Activated T-cell treated with anti-CD3 and anti-CD28 coated beads, Interleukin-2, amount 50 U/mL, for 24 hours (primary cell): ENCODE measurements at regions not wholly inside any gene's neighbourhood (a gene's known extent, or its start where the extent isn't known, plus 50 kb on each side); places are given as distances from the start of the nearest gene placed in this dataset.

ENCODE experiments used
- DNase-seq: peaks from one replicate; pipeline ENCODE4 v3.0.0-alpha.2; 2020
- H3K27ac Mint-ChIP-seq: 2 replicates; pipeline ENCODE4 v1.8.0; 2020; ENCODE audit warnings: mild to moderate bottlenecking, mixed read lengths
- H3K27me3 Mint-ChIP-seq: 2 replicates; pipeline ENCODE4 v1.8.0; 2020; ENCODE audit warnings: mixed read lengths
- H3K36me3 Mint-ChIP-seq: 2 replicates; pipeline ENCODE4 v1.8.0; 2020; ENCODE audit warnings: low read depth, mixed read lengths
- H3K4me1 Mint-ChIP-seq: 2 replicates; pipeline ENCODE4 v1.8.0; 2020; ENCODE audit warnings: low read depth, mixed read lengths
- H3K4me3 Mint-ChIP-seq: 2 replicates; pipeline ENCODE4 v1.8.0; 2020; ENCODE audit warnings: mild to moderate bottlenecking, moderate library complexity, mixed read lengths
- H3K9me3 Mint-ChIP-seq: 2 replicates; pipeline ENCODE4 v1.8.0; 2020; ENCODE audit warnings: mixed read lengths

DNA sequence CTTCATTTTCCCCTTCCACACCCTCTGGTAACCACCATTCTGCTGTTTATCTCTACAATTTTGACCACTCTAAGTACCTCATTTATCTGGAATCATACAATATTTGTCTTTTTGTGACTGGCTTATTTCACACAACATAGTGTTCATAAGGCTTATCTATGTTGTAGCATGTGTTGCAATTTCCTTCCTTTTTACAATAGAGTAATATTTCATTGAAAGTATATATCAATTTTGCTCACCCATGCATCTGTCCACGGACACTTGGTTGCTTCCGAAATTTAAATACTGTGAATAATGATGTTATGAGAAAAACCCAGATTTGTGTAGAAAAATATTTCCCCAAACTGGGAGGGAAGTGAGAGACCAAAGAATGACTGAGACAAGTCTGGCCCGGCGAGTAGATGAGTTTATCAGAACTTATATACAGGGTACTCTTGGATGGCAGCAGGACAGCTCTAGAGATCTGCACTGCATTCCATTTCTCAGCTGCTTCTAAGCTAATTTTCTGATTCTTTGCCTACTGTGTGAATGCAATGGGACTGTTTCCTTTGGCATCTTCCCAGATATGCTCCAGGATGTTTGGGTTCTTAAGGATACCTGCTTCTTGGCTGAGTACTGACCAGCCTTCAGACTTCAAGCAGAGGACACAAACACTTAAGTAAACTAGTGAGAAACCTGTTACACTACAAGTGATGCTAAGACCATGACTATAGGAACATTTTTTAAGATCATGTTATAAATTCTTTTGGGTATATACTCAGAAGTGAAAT is 834.0 kb upstream of the PCDH9 start:
- Mint-ChIP-seq H3K4me3 (no peak overlapping the region), H3K27ac (no peak overlapping the region), H3K36me3 (no peaks in the 10 kb centered on the region), H3K9me3 (peaks cover 6% of the 10 kb centered on the region), H3K4me1 (no peaks in the 10 kb centered on the region), H3K27me3 (no peaks in the 10 kb centered on the region)
- DNase-seq, result no peak

- H3K9me3 Mint-ChIP-seq, result peaks cover 3% of the 10 kb centered on the region
- H3K27me3 Mint-ChIP-seq, result no peaks in the 10 kb centered on the region
- DNase-seq, result no peak
- H3K4me3 Mint-ChIP-seq, result no peak overlapping the region
- H3K4me1 Mint-ChIP-seq, result no peaks in the 10 kb centered on the region
- H3K36me3 Mint-ChIP-seq, result no peaks in the 10 kb centered on the region
- H3K27ac Mint-ChIP-seq, result no peak overlapping the region
Measured at GRCh38 chr13:68063181-68063580, 833.0 kb upstream of the PCDH9 start.

DNA sequence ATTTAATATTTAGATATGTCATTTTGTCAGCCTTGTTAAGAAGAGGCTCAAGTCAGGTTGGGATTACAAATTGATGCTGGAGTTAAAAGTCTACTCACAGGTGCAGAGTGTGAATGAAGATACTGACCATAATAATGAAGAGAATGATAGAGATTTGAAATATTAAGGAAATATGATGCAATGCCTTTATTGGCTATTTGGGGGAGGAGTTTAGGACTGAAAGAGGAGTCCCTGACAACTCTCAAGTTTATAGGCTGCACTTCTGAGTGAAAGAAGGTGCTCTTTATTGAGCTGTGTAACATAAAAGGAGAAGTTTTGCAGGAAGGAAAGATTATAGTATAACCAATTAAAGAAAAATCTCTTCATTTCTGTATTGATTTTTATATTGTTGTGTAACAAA is 827.7 kb upstream of the PCDH9 start:
- H3K27me3 Mint-ChIP-seq, result no peaks in the 10 kb centered on the region
- no peak overlapping the region for H3K4me3 Mint-ChIP-seq
- H3K36me3 Mint-ChIP-seq, result no peaks in the 10 kb centered on the region
- no peak overlapping the region for H3K27ac Mint-ChIP-seq
- no peak for DNase-seq
- no peaks in the 10 kb centered on the region for H3K4me1 Mint-ChIP-seq
- H3K9me3 Mint-ChIP-seq, result peaks cover 5% of the 10 kb centered on the region

- Mint-ChIP-seq H3K36me3 (no peaks in the 10 kb centered on the region), H3K27ac (no peak overlapping the region), H3K27me3 (no peaks in the 10 kb centered on the region), H3K4me1 (no peaks in the 10 kb centered on the region), H3K4me3 (no peak overlapping the region), H3K9me3 (peaks cover 5% of the 10 kb centered on the region)
- no peak for DNase-seq
Measured at GRCh38 chr13:68056816-68057710, 826.9 kb upstream of the PCDH9 start.

DNA sequence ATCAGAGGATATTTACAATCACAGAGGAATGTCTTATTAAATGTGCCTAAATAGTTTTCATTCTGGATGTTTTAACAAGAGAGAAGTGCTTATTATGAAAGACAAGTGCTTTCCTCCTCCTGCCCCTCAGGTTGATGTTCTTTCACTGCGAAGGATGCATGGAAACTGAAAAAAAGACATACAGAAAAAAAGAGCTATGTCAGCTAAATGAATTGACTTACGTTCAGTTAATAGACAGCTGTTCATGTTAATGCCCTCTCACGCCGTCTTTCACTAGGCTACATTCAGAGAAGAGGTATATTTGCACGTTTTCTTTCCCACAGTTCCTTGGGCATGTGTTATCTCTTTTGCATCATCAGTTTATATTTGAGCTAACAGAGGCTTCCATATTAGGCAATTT is 821.8 kb upstream of the PCDH9 start:
- no peaks in the 10 kb centered on the region for H3K36me3 Mint-ChIP-seq
- no peak overlapping the region for H3K4me3 Mint-ChIP-seq
- H3K27me3 Mint-ChIP-seq, result no peaks in the 10 kb centered on the region
- no peaks in the 10 kb centered on the region for H3K4me1 Mint-ChIP-seq
- H3K9me3 Mint-ChIP-seq, result peaks cover 3% of the 10 kb centered on the region
- no peak overlapping the region for H3K27ac Mint-ChIP-seq
- no peak for DNase-seq

DNA sequence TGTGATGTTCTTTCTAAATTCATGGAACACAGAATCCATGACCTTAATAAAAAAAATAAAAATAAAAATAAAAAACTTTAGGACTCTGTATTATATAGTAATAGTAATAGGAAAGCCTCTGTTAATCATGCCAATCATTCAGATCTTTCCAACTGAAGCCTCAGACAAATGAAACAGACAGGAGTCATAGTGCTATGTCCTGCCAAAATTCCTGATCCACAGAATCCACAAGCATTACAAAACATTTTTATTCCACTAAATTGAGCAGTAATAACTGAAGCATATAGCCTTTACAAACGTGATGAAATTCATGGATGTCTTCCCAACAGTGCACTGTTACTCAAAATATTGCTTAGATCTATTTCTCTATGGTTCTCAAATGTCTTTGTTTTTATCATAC is 820.6 kb upstream of the PCDH9 start:
- DNase-seq, result no peak
- Mint-ChIP-seq H3K36me3 (no peaks in the 10 kb centered on the region), H3K27ac (no peak overlapping the region), H3K27me3 (no peaks in the 10 kb centered on the region), H3K9me3 (peaks cover 7% of the 10 kb centered on the region), H3K4me1 (no peaks in the 10 kb centered on the region), H3K4me3 (no peak overlapping the region)

- H3K36me3 Mint-ChIP-seq, result no peaks in the 10 kb centered on the region
- H3K27ac Mint-ChIP-seq, result no peak overlapping the region
- peaks cover 12% of the 10 kb centered on the region for H3K9me3 Mint-ChIP-seq
- H3K4me3 Mint-ChIP-seq, result no peak overlapping the region
- H3K4me1 Mint-ChIP-seq, result no peaks in the 10 kb centered on the region
- no peaks in the 10 kb centered on the region for H3K27me3 Mint-ChIP-seq
- DNase-seq, result no peak
Measured at GRCh38 chr13:68048802-68049359, 818.7 kb upstream of the PCDH9 start.

DNA sequence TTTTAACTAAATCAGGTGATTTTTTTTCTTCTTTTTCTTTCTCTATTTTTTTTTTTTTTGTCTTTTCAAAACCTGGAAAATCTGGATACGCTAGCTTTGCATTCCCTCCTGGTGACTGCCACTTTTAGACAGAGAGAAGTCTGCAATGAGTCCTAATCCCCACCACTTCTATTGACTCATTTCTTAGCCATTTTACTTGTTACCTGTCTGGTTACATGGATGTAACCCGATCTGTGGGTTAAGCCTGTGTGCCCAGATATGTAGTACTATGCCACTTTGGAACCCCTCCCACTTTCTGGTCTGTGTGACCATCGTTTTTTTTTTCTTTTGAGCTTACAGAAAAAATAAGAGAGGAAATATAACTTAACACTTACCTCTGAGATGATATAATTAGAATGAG is 817.8 kb upstream of the PCDH9 start:
- no peaks in the 10 kb centered on the region for H3K4me1 Mint-ChIP-seq
- DNase-seq, result no peak
- H3K9me3 Mint-ChIP-seq, result peaks cover 14% of the 10 kb centered on the region
- H3K27ac Mint-ChIP-seq, result no peak overlapping the region
- no peaks in the 10 kb centered on the region for H3K27me3 Mint-ChIP-seq
- no peak overlapping the region for H3K4me3 Mint-ChIP-seq
- no peaks in the 10 kb centered on the region for H3K36me3 Mint-ChIP-seq

DNA sequence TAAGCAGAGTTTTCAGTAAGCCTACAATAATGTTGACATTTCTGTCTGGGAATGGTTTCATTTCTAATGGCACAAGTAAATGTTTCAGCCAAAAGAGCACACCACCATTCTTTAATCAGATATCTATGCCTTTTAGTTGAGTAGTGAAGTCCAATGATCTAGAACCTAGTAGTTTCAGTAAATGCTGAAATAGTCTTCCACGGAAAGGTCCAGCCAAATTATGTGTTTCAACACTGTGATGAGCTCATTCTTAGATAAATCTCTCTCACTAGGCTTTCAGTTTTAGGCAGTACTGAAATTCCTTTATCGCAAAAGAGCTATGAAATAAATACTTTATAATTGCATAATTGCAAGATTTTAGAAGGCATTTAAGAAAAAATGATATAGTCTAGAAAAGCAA is 816.8 kb upstream of the PCDH9 start:
- H3K36me3 Mint-ChIP-seq, result no peaks in the 10 kb centered on the region
- no peak for DNase-seq
- no peak overlapping the region for H3K4me3 Mint-ChIP-seq
- no peak overlapping the region for H3K27ac Mint-ChIP-seq
- peaks cover 18% of the 10 kb centered on the region for H3K9me3 Mint-ChIP-seq
- H3K27me3 Mint-ChIP-seq, result no peaks in the 10 kb centered on the region
- H3K4me1 Mint-ChIP-seq, result no peaks in the 10 kb centered on the region

- DNase-seq, result no peak
- Mint-ChIP-seq H3K27me3 (no peaks in the 10 kb centered on the region), H3K27ac (no peak overlapping the region), H3K9me3 (peaks cover 10% of the 10 kb centered on the region), H3K36me3 (no peaks in the 10 kb centered on the region), H3K4me1 (no peaks in the 10 kb centered on the region), H3K4me3 (no peak overlapping the region)
Measured at GRCh38 chr13:68030152-68030809, 800.1 kb upstream of the PCDH9 start.

DNA sequence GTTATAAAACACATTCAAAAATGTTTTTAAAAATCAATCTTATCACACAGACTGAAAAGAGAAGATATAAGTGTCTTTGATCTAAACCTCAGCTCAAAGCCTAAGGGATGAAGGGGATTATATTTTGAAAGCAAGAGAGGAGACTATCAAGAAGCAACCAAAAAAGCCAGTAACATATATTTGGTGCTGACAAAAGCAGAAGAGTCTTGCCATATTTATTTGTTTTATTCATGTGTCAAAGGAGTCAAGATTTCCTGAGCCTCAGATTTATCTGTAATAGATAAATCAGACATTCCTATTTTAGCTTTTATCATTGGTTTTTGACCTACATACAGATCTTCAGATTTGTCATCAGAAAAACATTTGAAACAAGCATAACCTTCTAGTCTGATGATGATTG is 798.6 kb upstream of the PCDH9 start:
- no peak overlapping the region for H3K27ac Mint-ChIP-seq
- H3K9me3 Mint-ChIP-seq, result peaks cover 18% of the 10 kb centered on the region
- no peak overlapping the region for H3K4me3 Mint-ChIP-seq
- no peak for DNase-seq
- no peaks in the 10 kb centered on the region for H3K27me3 Mint-ChIP-seq
- no peaks in the 10 kb centered on the region for H3K36me3 Mint-ChIP-seq
- H3K4me1 Mint-ChIP-seq, result no peaks in the 10 kb centered on the region

DNA sequence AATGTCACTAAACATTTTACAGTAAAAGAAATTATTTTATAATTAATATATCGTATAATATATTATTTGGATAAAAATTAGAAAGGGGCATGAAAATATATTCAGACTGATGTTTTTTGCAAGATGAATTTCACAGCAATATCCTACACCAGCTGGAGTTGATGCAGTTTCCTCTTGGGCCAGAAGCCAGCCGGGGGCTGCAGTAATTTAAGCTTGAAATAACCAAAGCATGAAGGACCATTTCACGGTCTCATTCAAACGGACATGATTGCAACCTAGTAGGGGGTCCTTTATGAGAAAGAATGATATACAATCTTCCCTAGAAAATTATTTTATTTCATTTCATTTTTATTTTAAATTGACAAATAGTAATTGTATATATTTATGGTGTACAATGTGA is 797.2 kb upstream of the PCDH9 start:
- Mint-ChIP-seq H3K36me3 (no peaks in the 10 kb centered on the region), H3K27me3 (no peaks in the 10 kb centered on the region), H3K27ac (no peak overlapping the region), H3K4me1 (no peaks in the 10 kb centered on the region), H3K9me3 (peaks cover 18% of the 10 kb centered on the region), H3K4me3 (no peak overlapping the region)
- no peak for DNase-seq

GRCh38 chr13:68026077-68026476 is 795.9 kb upstream of the PCDH9 start:
- Mint-ChIP-seq H3K4me1 (no peaks in the 10 kb centered on the region), H3K9me3 (peaks cover 16% of the 10 kb centered on the region), H3K36me3 (no peaks in the 10 kb centered on the region), H3K27ac (no peak overlapping the region), H3K4me3 (no peak overlapping the region), H3K27me3 (no peaks in the 10 kb centered on the region)
- DNase-seq, result no peak

DNA sequence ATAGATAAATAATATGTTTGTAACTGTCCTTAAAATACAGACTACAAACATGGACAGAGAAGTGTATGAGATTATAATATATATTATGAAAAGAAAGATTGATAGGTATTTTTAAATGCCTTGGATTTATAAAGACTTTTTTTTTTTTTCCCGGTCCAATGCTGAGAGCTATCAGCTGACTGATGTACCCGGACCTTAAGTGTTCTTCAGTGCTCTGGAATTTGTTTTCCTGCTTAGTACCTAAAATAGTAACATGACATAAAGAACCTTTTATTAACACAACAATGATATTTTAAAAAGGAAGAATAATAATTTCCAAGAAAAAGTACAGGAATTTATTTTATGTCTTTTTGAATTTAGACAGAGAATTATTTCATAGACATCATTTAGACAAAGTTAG is 795.5 kb upstream of the PCDH9 start:
- H3K36me3 Mint-ChIP-seq, result no peaks in the 10 kb centered on the region
- no peak overlapping the region for H3K4me3 Mint-ChIP-seq
- DNase-seq, result no peak
- peaks cover 16% of the 10 kb centered on the region for H3K9me3 Mint-ChIP-seq
- no peaks in the 10 kb centered on the region for H3K4me1 Mint-ChIP-seq
- no peak overlapping the region for H3K27ac Mint-ChIP-seq
- no peaks in the 10 kb centered on the region for H3K27me3 Mint-ChIP-seq
